ENCODE measurements at regions not wholly inside any gene's neighbourhood (a gene's known extent, or its start where the extent isn't known, plus 50 kb on each side); places are given as distances from the start of the nearest gene placed in this dataset.

DNA sequence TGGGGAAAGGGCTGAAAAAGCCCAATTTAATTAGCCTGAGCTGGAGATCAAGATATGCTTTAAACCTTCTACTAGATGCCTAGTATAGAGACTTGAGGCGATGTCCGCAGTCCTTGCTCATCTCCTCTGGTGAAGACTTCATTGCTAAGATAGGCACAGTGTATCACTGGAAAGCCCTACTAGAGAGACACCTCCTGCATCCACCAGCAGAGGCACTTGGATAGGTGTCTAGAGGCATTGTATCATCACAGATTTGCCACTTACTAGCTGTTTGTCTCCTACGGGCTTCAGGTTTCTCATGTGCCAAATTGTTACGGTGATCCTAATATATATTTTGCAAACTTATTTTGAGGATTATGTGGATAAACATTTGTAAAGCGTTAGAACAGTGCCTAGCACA is 1048.5 kb downstream of the GALC start:
- H3K27ac ChIP-seq: no peak overlapping the region

DNA sequence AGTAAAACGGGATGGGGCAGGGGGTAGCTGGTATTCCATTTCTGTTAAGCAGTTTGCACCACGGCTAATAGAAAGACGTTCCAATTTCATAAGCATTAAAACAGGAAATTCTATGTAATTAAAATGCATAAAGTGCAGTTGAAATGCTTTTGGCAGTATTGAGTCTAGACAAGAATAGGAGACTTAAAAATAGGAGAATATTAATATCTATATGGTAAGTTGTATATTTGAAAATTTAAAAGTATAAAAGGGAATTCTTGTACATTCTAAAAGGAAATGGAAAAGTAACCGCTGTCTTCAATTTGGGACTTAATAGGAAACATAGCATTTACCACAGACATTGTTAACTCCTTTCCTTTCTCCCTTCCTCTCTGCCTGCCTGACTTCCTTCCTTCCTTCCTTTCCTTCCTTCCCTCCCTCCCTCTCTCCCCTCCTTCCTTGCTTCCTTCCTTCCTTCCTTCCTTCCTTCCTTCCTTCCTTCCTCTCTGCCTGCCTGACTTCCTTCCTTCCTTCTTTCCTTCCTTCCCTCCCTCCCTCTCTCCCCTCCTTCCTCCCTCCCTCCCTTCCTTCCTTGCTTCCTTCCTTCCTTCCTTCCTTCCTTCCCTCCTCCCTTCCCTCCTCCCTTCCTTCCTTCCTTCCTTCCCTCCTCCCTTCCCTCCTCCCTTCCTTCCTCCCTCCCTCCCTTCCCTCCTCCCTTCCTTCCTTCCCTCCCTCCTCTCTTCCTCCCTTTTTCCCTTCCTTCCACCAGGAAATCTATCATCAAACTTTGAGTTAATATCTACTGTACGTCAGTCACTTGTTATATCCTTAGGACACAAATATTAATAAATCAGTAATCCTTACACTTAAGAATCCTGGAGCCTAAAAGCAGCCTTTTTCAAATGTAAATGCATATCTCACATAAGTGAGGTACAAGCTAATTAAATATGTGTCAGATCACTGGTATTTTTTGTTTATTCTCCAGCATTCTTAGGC is 1049.3 kb downstream of the GALC start:
- H3K27ac ChIP-seq: no peak overlapping the region
- TF ChIP-seq ZFX (IDR thresholded peaks at IDR 0.05): no peak
- TF ChIP-seq, protein P1, sequence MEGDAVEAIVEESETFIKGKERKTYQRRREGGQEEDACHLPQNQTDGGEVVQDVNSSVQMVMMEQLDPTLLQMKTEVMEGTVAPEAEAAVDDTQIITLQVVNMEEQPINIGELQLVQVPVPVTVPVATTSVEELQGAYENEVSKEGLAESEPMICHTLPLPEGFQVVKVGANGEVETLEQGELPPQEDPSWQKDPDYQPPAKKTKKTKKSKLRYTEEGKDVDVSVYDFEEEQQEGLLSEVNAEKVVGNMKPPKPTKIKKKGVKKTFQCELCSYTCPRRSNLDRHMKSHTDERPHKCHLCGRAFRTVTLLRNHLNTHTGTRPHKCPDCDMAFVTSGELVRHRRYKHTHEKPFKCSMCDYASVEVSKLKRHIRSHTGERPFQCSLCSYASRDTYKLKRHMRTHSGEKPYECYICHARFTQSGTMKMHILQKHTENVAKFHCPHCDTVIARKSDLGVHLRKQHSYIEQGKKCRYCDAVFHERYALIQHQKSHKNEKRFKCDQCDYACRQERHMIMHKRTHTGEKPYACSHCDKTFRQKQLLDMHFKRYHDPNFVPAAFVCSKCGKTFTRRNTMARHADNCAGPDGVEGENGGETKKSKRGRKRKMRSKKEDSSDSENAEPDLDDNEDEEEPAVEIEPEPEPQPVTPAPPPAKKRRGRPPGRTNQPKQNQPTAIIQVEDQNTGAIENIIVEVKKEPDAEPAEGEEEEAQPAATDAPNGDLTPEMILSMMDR (conservative IDR thresholded peaks at IDR 0.05): no peak

More for the DNA sequence above, 1048.5 kb downstream of the GALC start:
- TF ChIP-seq ZFX (IDR thresholded peaks at IDR 0.05): no peak
- TF ChIP-seq, protein P1 (conservative IDR thresholded peaks at IDR 0.05): no peak

DNA sequence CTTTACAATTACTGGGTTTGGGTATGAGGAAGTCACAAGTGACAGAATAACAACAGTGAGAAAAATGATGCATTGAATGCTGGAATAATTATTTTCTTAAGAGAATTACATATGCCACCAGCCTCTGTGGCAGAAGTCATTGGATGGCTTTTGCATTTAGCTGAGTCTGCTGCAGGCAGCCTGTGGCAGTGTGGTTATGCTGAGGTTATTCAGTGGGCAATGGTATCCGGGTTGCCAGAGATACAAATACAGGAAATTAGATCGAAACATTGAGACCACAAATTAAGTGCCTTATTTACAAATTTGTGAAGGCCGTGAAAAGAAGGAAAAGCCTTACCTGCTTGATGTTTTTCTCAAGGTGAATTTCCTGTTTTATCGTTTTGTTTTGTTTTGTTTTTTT is 1050.0 kb downstream of the GALC start:
- no peak overlapping the region for H3K27ac ChIP-seq
- TF ChIP-seq ZFX (IDR thresholded peaks at IDR 0.05): no peak
- TF ChIP-seq, protein P1 (conservative IDR thresholded peaks at IDR 0.05): no peak

DNA sequence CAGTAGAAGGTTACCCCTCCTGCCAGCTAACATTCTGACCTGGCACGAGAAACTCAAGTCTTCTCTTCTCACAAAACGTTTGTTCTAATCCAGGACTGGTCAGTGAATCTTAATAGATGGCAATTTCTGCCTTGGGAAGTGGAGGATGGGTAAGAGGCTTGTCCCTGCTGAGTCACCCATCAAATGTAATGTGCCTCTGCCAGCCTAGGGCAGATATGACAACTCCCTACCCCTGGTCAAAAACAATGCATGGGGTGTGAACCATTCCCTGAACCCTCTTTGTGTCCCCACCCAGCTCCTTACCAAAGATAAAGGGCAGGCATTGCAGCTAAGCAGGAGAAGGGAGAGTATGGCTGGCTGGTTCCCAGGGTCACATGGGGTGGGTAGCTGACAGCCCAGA is 1052.9 kb downstream of the GALC start:
- H3K27ac ChIP-seq: no peak overlapping the region

DNA sequence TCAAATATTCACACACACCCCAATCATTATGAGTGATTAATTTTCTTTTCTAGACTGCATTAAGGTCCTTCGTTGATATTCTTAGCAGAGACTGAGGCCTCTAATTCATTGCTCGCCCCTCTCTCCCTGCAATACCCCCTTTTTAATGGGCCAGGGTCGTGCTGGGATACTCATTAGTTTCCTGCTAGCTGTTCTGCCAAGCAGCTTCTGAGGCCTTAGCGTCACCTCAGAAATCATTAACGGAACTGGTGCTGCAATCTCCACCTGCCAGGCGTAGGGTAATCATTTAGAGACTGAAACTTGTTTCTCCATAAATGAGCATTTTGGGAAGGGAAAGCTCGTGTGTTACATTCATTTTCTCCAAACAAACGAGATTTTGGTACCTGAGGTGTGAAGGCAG is 1054.7 kb downstream of the GALC start:
- no peak overlapping the region for H3K27ac ChIP-seq

More for the DNA sequence above, 1052.9 kb downstream of the GALC start:
- TF ChIP-seq ZFX (IDR thresholded peaks at IDR 0.05): no peak
- TF ChIP-seq, protein P1 (conservative IDR thresholded peaks at IDR 0.05): no peak

DNA sequence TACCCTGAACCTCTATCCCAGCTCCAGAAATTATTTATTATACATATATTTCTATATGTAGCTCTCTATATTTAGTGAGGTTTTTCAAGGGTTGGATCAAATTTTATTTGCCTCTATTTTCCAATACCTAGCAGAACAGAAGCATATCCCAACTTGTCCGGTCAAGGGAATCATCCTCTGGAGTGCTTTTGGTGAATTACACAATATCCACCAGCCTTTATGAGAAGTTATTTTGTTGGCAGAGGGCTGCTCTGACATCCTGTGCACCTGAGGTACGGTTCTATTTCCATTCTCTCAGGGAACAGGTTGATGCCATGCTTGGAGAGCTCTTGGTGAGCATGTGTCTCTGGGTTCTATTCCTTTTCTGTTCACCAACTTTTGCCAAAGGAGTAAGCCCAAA is 1056.4 kb downstream of the GALC start:
- TF ChIP-seq, protein P1 (conservative IDR thresholded peaks at IDR 0.05): no peak
- no peak for TF ChIP-seq ZFX (IDR thresholded peaks at IDR 0.05)
- H3K27ac ChIP-seq: no peak overlapping the region

More for the DNA sequence above, 1054.7 kb downstream of the GALC start:
- TF ChIP-seq ZFX (IDR thresholded peaks at IDR 0.05): no peak
- TF ChIP-seq, protein P1 (conservative IDR thresholded peaks at IDR 0.05): no peak

DNA sequence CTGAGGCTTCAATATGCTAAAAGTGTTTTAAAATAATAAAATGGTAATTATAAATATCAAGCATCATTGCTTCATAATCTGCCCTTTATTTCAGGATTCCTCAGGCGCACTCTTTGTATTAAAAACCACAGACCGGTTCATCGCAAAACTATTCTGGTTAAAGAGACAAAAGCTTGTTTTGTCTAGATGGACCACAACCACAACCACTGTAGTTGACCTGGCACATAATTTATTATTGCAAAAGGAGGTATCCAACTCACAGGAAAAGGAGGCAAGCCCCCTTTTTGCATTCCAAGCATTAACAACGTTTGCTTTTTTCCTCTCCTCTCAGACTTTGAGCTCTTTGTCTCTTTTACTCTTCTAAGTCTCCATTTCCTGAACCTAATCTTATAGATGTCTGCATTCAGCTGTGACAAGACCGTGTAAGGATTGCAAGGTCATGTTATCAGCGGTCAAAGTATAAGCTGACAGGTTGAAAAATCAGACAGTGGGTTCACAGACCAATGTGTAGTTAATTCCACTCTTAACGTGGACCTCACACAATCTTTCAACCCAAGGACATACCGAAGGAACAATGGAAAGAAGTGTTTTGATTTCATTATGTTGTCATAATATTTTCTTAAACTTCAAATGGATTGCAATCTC is 1057.6 kb downstream of the GALC start:
- TF ChIP-seq, protein P1 (conservative IDR thresholded peaks at IDR 0.05): no peak
- no peak for TF ChIP-seq ZFX (IDR thresholded peaks at IDR 0.05)
- H3K27ac ChIP-seq: no peak overlapping the region

Data from C4-2B (cell line).